ENCODE measurements at regions not wholly inside any gene's neighbourhood (a gene's known extent, or its start where the extent isn't known, plus 50 kb on each side); places are given as distances from the start of the nearest gene placed in this dataset.

DNA sequence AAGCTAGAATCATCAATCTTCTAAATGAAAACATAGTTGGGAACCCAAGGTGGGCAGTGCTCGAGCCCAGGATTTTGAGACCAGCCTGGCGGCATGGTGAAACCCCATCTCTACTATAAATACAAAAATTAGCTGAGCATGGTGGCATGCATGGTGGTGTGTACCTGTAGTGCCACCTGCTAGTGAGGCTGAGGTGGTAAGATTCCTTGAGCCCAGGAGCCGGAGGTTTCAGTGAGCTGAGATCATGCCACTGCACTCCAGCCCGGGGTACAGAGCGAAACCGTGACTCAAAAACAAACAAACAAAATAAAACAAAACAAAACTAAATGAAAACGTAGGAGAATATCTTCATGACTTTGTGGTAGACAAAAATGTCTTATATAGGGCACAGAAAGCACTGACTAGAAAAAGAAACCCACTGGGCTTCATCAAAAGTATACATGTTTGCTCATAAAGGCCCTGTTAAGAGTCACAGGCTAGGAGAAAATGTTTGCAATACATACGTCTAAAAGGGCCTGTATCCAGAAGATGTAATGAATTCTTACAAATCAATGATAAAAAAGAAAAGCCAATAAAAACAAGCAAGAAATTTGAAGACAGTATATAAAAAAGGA lies 353.6 kb downstream of the FGF9 start:
- Histone ChIP-seq H3K9me3 (no peaks in the 10 kb centered on the region), H4K20me1 (ENCODE audit: insufficient read depth) (no peaks in the 10 kb centered on the region), H3F3A (replicated peaks; ENCODE audit: insufficient read depth) (no peaks in the 10 kb centered on the region), H3K36me3 (replicated peaks in 1 of 2; ENCODE audit: control insufficient read depth in 1 of 2, insufficient read depth in 2 of 2, low read length in 1 of 2) (no peaks in the 10 kb centered on the region), H3K4me2 (no peak overlapping the region), H3K9me2 (no peaks in the 10 kb centered on the region), H3K4me3 (ENCODE audit: low read depth in 2 of 2, low read length in 1 of 2) (no peak overlapping the region), H3K9ac (no peak overlapping the region), H3K27ac (ENCODE audit: low read depth in 2 of 2, low read length in 1 of 2) (no peak overlapping the region), H3K4me1 (ENCODE audit: control insufficient read depth in 1 of 2, insufficient read depth in 2 of 2, low read depth in 1 of 2, low read length in 1 of 2) (no peaks in the 10 kb centered on the region), H3K79me2 (ENCODE audit: insufficient read depth) (no peaks in the 10 kb centered on the region), H3K27me3 (ENCODE audit: insufficient read depth) (no peaks in the 10 kb centered on the region), H2AFZ (ENCODE audit: low read depth) (no peak overlapping the region)
- TF ChIP-seq, protein P1, sequence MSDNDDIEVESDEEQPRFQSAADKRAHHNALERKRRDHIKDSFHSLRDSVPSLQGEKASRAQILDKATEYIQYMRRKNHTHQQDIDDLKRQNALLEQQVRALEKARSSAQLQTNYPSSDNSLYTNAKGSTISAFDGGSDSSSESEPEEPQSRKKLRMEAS (IDR thresholded peaks at IDR 0.05; ENCODE audit: low read depth): no peak
- TF ChIP-seq EP300 (IDR thresholded peaks at IDR 0.05; ENCODE audit: borderline replicate concordance in 1 of 2, low read depth in 1 of 2, low read length in 1 of 2): no peak
- no peak for TF ChIP-seq ELF1 (IDR thresholded peaks at IDR 0.05)
- TF ChIP-seq MXI1 (IDR thresholded peaks at IDR 0.05; ENCODE audit: low read depth, low read length): no peak
- TF ChIP-seq GABPA (IDR thresholded peaks at IDR 0.05; ENCODE audit: low read depth): no peak
- TF ChIP-seq, protein P2, sequence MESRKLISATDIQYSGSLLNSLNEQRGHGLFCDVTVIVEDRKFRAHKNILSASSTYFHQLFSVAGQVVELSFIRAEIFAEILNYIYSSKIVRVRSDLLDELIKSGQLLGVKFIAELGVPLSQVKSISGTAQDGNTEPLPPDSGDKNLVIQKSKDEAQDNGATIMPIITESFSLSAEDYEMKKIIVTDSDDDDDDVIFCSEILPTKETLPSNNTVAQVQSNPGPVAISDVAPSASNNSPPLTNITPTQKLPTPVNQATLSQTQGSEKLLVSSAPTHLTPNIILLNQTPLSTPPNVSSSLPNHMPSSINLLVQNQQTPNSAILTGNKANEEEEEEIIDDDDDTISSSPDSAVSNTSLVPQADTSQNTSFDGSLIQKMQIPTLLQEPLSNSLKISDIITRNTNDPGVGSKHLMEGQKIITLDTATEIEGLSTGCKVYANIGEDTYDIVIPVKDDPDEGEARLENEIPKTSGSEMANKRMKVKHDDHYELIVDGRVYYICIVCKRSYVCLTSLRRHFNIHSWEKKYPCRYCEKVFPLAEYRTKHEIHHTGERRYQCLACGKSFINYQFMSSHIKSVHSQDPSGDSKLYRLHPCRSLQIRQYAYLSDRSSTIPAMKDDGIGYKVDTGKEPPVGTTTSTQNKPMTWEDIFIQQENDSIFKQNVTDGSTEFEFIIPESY (IDR thresholded peaks at IDR 0.05; ENCODE audit: borderline replicate concordance, low read depth): no peak
- no peak for TF ChIP-seq RXRA (IDR thresholded peaks at IDR 0.05; ENCODE audit: borderline replicate concordance, low read depth)
- CTCF ChIA-PET: no interaction called here
- WGBS (ENCODE audit: low lambda C conversion rate): 28% methylated on average over 8 of the region's 8 CpGs
- DNase-seq: no peak
- POLR2A ChIA-PET: no interaction called here

DNA sequence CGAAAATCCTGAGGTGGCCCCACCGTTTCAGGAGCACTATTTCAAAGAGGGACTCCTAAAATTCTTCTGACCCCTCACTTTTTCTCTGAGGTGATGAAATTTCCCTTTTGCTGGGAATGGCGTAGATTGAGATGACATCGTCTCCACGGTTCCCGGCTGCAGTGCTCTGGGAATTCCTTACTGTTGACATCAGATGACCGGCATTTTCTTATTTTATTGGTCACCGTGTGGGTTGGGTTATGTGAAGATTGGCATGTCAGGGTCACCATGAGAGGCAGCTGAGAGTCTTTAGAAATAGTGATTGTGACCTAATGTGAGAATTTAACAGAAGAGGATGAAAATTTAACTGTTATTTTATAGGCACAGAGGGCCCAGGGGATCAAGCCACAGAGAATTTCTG lies 356.7 kb downstream of the FGF9 start:
- H3F3A ChIP-seq (replicated peaks; ENCODE audit: insufficient read depth): no peaks in the 10 kb centered on the region
- H3K4me1 ChIP-seq (ENCODE audit: control insufficient read depth in 1 of 2, insufficient read depth in 2 of 2, low read depth in 1 of 2, low read length in 1 of 2): no peaks in the 10 kb centered on the region
- POLR2A ChIA-PET: no interaction called here
- H4K20me1 ChIP-seq (ENCODE audit: insufficient read depth): no peaks in the 10 kb centered on the region
- no peaks in the 10 kb centered on the region for H3K9me2 ChIP-seq
- H3K27ac ChIP-seq (ENCODE audit: low read depth in 2 of 2, low read length in 1 of 2): no peak overlapping the region
- no peaks in the 10 kb centered on the region for H3K9me3 ChIP-seq
- 12% methylated on average over 8 of the region's 8 CpGs for WGBS (ENCODE audit: low lambda C conversion rate)
- TF ChIP-seq JUND (IDR thresholded peaks at IDR 0.05): no peak
- no peak for TF ChIP-seq TAF1 (IDR thresholded peaks at IDR 0.05; ENCODE audit: borderline replicate concordance, low read depth, low read length)
- TF ChIP-seq REST (IDR thresholded peaks at IDR 0.05; ENCODE audit: low read depth, low read length): no peak
- TF ChIP-seq GATA2 (CRISPR knock-in tag; IDR thresholded peaks at IDR 0.05): no peak
- TF ChIP-seq, protein P2 (IDR thresholded peaks at IDR 0.05; ENCODE audit: borderline replicate concordance, low read depth): no peak
- no peak for TF ChIP-seq FOSL2 (IDR thresholded peaks at IDR 0.05; ENCODE audit: borderline replicate concordance, low read depth)
- no peak for TF ChIP-seq NRF1 (IDR thresholded peaks at IDR 0.05; ENCODE audit: low read depth, low read length)
- no peak for TF ChIP-seq USF1 (IDR thresholded peaks at IDR 0.05; ENCODE audit: borderline replicate concordance, low read depth)
- no peak for TF ChIP-seq RCOR1 (IDR thresholded peaks at IDR 0.05; ENCODE audit: low read length)
- no peak overlapping the region for H3K4me3 ChIP-seq (ENCODE audit: low read depth in 2 of 2, low read length in 1 of 2)
- no peak overlapping the region for H3K4me2 ChIP-seq
- H3K79me2 ChIP-seq (ENCODE audit: insufficient read depth): no peaks in the 10 kb centered on the region
- H3K27me3 ChIP-seq (ENCODE audit: insufficient read depth): no peaks in the 10 kb centered on the region
- H3K36me3 ChIP-seq (replicated peaks in 1 of 2; ENCODE audit: control insufficient read depth in 1 of 2, insufficient read depth in 2 of 2, low read length in 1 of 2): no peaks in the 10 kb centered on the region
- CTCF ChIA-PET: no interaction called here
- DNase-seq: no peak
- no peak overlapping the region for H3K9ac ChIP-seq
- H2AFZ ChIP-seq (ENCODE audit: low read depth): no peak overlapping the region

All from SK-N-SH (cell line).